ENCODE measurements at regions not wholly inside any gene's neighbourhood (a gene's known extent, or its start where the extent isn't known, plus 50 kb on each side); places are given as distances from the start of the nearest gene placed in this dataset.

DNA sequence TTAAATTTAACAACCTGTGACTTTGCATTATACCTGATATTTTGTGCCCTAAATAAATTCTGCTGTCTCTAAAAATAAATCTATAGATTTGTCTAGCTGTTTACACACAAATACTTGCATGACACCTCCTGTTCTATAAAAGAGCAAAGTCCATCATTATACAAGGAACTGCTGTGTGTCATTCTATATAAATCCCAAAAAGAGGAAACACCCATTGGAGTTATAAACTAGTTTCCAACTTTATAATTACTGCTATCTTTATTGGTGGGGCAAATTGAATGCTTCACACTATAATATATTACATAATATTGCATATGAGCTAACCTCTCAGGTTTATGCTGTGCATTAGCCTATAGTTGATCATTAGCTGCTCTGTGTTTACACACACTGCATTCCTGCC lies 504.4 kb downstream of the SATB2 start:
- TF ChIP-seq YY1 (IDR thresholded peaks at IDR 0.05; ENCODE audit: insufficient read depth, insufficient read length) = no peak
- no peak for TF ChIP-seq SUZ12 (IDR thresholded peaks at IDR 0.05; ENCODE audit: extremely low read depth, insufficient read depth, insufficient read length)
- TF ChIP-seq ZNF274 (IDR thresholded peaks at IDR 0.05; ENCODE audit: low read depth, low read length) = no peak
